ENCODE measurements at regions not wholly inside any gene's neighbourhood (a gene's known extent, or its start where the extent isn't known, plus 50 kb on each side); places are given as distances from the start of the nearest gene placed in this dataset.
A peak's percentile ranks its signal among the peaks of the same experiment; 100 is the strongest.

GRCh38 chr10:29925771-29926692, 133.4 kb downstream of the JCAD start:
- DNase-seq (ENCODE audit: low spot score), result no peak

DNA sequence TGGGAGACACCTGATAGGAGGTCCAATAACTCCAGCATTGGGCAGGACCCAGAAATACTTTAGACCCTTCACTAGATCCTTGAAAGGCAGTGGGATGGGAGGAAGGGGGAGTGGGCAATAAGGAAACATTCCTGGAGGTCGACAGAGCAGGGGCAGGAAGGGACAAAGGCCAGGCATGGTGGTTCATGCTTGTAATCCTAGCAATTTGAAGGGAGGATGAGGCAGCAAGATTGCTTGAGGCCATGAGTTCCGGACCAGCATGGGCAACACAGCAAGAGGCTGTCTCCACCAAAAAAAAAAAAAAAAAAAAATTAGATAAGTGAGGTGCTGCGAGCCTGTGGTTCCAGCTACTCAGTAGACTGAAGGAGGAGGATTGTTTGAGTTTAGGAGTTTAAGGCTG, 134.9 kb downstream of the JCAD start:
- no peak for DNase-seq (ENCODE audit: low spot score)

DNA sequence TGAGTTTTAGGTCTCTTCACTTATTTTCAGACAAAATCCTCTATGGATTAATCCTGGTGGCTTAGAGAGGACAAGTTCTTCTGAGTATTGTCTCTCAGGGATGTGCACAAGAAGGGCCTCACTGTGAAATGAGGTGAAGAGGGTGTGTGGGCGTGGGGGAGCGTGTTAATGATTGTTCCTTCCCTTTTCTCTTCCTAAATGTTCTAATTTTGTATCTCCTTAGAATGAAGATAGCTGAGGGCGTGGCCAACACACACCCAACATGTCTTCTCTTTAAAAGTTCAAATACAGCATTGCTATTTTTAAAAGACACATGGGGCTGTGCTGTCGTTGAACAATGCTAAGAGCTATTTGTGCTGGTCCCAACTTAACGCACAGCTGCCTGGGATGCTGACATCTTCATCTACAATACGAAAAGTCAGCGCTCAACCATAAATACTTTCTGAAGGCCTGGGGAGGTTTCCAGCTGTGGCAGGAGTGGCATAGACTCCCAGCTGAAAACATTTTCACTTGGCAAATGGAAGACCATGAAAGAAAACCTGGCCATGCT, 135.9 kb downstream of the JCAD start:
- DNase-seq (ENCODE audit: low spot score), result no peak

GRCh38 chr10:29922892-29923291, 136.5 kb downstream of the JCAD start:
- DNase-seq (ENCODE audit: low spot score), result no peak

DNA sequence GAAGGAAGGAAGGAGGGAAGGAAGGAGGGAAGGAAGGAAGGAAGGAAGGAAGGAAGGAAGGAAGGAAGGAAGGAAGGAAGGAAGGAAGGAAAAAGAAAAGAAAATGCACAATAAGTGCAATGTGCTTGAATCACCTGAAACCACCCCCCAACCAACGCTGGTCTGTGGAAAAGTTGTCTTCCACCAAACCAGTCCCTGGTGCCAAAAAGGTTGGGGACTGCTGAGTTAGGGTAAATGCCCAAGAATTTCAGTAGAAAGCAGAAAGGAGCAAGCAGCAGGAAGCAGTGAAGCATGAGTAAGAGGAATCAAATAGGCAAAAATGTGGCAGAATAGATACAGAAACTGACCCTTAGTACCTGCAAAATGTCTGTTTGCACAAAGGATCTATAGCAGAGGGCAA, 137.2 kb downstream of the JCAD start:
- no peak for DNase-seq (ENCODE audit: low spot score)

- DNase-seq (ENCODE audit: low spot score), result no peak
Measured at GRCh38 chr10:29921071-29921446, 138.3 kb downstream of the JCAD start.

GRCh38 chr10:29920408-29921070, 138.8 kb downstream of the JCAD start:
- DNase-seq (ENCODE audit: low spot score), result no peak

DNA sequence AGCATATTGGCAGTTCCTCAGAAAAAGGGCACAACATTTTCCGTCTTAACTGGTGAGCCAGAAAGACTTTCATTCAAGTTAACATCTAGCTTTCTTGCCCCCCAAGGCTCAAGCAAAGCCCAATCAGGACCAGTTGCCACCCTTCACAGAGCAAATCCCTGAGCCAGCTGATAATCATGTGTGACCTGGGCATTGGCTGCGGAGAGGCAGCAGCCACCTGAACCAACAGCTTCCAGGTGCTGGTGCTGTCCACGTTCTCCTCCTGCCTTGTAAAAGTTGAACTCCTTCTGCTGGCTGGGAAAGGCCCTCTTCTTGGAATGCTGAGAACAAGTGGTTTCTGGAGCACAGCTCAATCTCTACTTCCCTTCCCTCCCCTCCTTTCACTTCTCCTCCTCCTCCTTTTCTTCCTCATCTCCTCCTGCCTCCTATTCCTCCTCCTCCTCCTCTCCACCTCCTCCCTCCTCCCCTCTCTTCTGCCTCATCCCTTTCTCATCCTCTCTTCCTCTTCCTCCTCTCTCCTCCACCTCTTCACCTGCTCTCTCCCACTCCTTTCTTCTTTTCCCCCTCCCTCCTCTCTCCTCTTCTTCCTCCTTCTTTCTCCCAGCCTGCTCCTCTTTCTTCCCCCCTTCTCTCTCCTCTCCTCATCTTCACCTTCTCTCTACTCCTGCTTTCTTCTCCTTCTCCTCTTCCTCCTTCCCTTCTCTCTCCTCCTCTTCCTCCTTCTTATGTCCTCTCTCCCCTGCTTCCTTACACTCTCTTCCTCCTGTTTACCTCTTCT, 140.6 kb downstream of the JCAD start:
- no peak for DNase-seq (ENCODE audit: low spot score)

DNA sequence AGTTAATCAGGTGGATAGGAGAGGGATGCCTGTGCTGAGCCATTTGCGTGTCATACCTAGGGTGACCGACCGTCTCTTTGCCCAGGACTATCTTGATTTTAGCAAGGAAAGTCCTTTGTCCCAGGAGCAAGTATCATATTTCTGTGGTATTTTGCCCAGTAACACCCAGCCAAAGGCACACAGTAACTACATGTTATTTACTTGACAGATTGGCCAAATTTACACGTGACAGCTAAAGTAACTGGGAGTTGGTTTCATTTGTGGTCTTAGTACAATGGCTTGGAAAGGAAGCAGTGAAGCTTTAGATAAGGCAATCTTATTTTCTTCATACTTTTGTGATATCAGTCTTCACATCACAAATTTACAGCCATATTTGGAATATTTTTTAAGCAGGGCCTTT, 142.1 kb downstream of the JCAD start:
- no peak for DNase-seq (ENCODE audit: low spot score)

GRCh38 chr10:29916669-29917068, 142.7 kb downstream of the JCAD start:
- DNase-seq (ENCODE audit: low spot score), result no peak

GRCh38 chr10:29914986-29915785, 144.2 kb downstream of the JCAD start:
- DNase-seq (ENCODE audit: low spot score), result no peak

DNA sequence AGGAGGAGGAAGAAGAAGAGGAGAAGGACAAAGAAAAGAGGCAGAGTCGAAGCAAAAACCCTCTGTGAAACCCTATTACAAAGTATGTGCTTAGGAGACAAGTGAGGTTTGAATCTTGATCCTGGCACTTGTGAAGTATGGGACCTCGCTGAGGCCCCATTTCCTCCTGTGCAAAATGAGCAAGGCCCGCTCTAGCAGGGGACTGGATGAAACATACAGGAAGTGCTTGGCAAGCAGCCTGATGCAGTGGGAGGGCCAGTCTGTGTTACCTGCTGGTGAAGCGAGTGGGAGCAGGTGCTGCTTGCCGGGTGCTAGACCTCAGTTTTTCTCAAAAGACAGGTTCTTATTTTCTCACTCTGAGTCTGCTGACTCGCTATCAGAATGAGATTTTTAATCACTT, 150.4 kb downstream of the JCAD start:
- DNase-seq (ENCODE audit: low spot score), result no peak

- DNase-seq (ENCODE audit: low spot score), result no peak
Measured at GRCh38 chr10:29900865-29901264, 158.5 kb downstream of the JCAD start.

DNA sequence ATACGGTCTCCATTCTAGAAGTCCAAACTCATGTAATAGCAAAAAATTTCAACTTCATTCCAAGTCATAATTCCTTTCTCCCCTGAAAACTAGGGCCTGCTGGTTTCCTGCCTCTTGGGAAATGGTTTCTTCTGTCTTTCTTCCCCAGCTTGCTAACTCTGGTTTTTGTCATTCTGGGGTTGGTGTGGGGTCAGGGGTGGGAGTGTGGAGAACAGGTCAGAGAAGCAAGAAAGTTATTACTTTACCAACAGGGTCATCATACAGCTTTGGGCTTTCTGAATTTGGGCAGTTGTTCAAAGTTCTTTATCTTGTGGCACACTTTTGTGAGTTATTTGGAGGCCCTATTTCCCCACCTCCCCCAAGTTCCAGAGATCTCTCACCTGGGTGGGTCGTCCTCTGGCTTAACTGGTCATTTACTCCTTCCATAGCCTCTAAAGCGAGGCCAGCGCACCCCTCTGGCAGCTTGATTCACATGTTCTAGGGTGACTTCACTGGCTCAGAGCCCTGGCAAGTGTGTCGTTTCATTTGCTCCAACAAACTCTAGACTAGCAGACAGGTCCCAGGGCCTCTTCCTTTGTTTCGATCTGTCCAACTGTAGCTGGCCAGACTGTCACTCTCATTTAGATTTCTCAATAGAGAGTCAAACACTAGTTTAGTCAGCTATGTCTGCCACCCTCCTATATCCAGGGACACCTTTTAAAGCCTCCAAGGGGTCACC, 161.2 kb downstream of the JCAD start:
- DNase-seq (ENCODE audit: low spot score), result no peak

DNA sequence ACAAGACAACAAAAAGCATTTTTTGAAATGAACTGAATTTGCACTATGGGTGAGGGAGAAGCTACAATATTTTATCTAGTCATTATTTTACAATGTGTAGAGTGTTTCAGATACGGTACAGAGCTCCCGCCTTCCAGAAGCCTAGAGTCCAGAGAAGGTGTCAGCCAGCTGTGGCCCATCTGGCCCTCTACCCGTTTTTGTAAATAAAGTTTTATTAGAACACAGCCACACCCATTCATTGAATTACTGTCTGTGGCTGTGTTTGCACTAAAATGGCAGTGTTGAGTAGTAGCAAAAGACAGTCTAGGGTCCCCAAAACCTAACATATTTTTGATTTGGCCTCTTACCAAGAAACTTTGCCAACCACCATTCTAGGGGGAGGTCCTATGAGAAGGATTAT, 162.0 kb downstream of the JCAD start:
- DNase-seq (ENCODE audit: low spot score), result no peak

DNA sequence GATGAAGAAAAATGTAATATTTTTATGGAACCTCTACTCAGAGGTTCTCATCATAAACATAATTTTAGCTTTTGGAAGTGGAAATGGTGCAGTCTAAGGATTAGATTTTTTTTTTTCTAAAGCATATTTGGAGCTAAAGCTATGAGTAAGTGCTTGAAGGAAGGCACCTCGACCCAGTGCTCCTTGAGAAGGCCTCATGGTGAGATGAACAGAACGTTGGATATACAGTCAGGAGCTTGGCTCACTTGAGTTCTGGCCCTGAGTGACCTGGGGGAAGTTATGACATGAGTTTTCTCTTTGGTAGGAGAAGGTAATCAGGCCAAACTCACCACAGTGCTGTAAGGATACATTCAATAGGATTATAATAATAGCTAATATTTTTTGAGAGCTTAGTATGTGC, 163.3 kb downstream of the JCAD start:
- no peak for DNase-seq (ENCODE audit: low spot score)

GRCh38 chr10:29895456-29895855, 163.9 kb downstream of the JCAD start:
- DNase-seq (ENCODE audit: low spot score), result peak; percentile 55

DNA sequence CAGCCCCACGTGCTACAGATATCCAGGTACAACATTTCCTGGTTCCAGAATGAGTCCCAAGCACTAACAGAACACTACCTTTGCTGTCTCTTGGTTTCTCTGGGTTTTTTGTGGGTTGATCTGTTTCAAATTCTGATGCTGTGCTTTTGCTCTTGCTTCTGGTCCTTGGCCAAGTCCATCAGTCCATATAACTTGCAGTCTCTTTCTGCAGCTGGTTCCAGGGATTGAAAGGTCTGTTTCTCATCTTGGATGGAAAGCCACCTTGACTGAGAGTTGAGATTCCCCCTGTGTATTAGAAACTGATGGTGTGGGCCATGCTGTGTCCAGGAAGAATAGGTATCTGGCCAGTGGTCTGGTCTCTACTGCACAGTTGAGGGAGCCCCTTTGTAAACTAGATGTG, 171.1 kb downstream of the JCAD start:
- DNase-seq (ENCODE audit: low spot score), result no peak

DNA sequence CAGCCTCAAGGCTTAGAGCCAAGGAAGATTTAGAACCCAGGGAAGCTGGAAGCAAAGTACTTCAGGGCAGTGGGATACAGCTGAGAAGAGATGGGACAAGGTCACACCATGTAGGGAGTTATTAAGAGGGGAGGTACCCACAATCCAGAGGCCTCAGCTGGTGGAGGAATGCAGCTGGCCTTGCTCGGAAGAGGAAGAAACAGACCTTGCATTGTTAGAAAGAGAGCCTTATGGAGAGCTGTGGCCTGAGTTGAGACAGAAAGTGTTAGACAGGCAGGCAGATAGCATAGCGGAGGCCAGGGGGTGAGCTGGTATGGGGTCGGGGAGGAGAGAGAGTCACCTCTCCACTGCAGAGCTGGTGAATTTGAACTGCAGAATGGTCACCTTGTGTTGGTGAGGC, 173.1 kb downstream of the JCAD start:
- DNase-seq (ENCODE audit: low spot score), result no peak

DNA sequence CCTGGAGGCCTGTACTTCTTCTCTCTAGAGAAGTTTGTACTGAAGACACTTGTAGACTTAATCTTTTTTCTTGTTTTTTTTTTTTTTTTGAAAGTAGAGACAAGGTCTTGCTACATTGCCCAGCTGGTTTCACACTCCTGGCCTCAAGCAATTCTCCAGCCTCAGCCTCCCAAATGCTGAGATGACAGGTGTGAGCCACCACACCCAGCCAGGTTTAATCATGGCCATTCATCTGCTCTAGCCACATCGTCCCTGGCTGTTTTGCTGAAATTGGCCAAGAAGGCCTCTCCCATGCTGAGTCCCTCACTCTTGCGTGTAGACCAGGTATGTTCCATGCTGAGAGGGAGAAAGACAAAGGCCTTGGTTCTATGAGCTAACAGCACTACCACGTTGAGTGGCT, 176.2 kb downstream of the JCAD start:
- DNase-seq (ENCODE audit: low spot score), result no peak

DNA sequence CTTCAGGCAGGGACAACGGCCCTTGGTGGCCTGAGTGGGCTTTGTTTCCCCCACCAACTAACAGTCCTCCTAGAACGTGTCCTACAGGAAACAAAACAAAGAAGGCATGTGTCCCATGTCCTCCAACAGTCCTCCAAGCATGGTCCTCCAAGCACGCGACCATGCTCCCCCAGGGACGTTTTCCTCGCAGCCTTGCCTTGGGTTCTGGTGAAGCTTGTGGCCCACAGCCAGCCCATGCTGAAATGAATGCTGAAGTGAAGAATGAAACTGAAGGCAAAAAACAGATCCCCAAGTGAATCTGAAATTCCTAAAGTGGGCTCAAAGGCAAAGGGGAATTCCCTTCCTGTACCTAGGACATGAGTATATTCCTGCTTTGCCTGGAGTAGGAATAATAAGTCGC, 176.6 kb downstream of the JCAD start:
- no peak for DNase-seq (ENCODE audit: low spot score)

All from mucosa of gallbladder (tissue), 1 donor.